HuH-7 (cell line): ENCODE measurements at regions not wholly inside any gene's neighbourhood (a gene's known extent, or its start where the extent isn't known, plus 50 kb on each side); places are given as distances from the start of the nearest gene placed in this dataset.
"Not testable (repeated sequence)": the region's sequence is repeated elsewhere in the genome, so short reads cannot be mapped to it uniquely, and the experiment has no call there.

Experiments used
- DNase-seq: peaks from one replicate; pipeline ENCODE4 v3.0.0; 2011; ENCODE audit warnings: low spot score

- no peak for DNase-seq
Observed at GRCh38 chr10:34957531-34957930, 132.6 kb downstream of the CUL2 start.

- DNase-seq = no peak
Observed at GRCh38 chr10:34956756-34957155, 133.4 kb downstream of the CUL2 start.

DNA sequence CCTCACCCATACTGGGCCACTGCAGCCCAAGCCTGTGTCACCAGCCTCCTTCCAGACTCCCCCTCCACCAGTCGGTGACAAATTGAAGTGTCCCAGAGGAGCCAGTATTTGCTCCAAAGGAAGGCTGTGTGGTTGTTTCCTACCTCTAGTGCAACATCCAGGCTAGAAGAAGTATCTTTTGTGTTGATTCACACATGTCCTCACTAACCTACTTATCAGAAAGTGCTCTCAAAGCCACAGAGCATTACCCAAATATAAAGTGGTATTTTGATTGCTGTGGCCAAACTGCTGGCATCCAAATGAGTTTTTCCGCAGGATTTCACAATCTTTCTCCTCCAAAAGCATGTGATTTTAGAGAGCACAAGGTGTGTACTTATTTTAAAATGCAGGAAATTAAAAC is 134.8 kb downstream of the CUL2 start:
- DNase-seq = no peak

DNA sequence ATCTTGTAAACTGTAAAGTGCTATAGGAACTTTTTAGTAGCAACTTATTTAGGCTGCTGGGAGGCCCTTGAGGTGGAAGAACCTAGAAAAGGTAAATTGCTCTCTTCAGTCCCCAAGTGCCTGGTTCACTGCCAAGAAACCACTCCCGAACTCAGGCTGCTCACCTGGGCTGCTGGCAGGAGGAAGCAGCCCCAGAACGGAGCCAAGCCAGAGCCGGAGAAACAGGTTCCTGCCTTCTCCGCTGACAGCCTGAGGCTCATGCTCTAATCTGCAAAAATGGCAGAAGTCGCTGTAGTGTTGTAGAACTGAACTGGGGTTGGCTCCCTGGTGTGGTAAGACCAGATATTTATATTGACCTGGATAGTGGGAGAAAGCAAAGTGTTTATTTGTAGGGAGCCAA is 136.0 kb downstream of the CUL2 start:
- no peak for DNase-seq

- not testable (repeated sequence) for DNase-seq
Observed at GRCh38 chr10:34951263-34951887, 136.3 kb upstream of the PARD3 start.

DNA sequence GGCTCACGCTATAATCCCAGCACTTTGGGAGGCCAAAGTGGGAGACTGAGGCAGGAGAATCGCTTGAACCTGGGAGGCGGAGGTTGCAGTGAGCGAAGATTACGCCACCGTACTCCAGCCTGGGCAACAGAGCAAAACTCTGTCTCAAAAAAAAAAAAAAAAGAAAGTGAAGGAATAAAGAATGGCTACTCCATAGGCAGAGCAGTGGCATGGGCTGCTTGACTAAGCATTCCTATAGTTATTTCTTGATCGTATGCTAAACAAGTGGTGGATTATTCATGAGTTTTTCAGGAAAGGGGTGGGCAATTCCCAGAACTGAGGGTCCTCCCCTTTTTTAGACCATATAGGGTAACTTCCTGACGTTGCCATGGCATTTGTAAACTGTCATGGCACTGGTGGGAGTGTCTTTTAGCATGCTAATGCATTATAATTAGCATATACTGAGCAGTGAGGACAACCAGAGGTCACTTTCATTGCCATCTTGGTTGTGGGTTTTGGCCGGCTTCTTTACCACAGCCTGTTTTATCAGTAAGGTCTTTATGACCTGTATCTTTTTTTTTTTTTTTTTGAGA is 130.9 kb upstream of the PARD3 start:
- not testable (repeated sequence) for DNase-seq

GRCh38 chr10:34941471-34942357 is 126.6 kb upstream of the PARD3 start:
- DNase-seq = no peak

GRCh38 chr10:34940436-34940835 is 125.3 kb upstream of the PARD3 start:
- no peak for DNase-seq

GRCh38 chr10:34938399-34938670 is 123.2 kb upstream of the PARD3 start:
- DNase-seq = no peak

GRCh38 chr10:34937643-34938398 is 122.7 kb upstream of the PARD3 start:
- DNase-seq = not testable (repeated sequence)

GRCh38 chr10:34936061-34936460 is 121.0 kb upstream of the PARD3 start:
- no peak for DNase-seq

DNA sequence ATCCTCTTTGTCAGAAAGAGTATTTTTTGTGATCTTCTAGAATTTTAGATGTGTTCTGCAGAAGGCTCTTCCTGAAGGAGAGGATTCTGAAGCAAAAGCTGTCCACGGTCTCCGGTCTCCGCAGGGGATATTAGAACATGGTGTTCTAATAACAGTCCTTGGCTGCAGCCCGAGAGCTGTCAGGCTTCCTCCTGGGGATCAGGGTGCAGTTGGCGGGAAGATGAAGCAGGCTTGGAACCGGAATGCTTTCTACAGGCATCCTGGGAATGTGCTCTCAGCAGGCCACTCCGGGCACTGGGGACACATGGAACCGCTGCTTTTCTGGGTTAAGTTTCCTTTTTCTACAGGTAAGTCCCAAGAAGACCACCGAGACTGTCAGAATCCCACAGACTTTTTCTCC is 118.6 kb upstream of the PARD3 start:
- no peak for DNase-seq

GRCh38 chr10:34932235-34932634 is 117.1 kb upstream of the PARD3 start:
- no peak for DNase-seq

GRCh38 chr10:34931216-34931615 is 116.1 kb upstream of the PARD3 start:
- no peak for DNase-seq

DNA sequence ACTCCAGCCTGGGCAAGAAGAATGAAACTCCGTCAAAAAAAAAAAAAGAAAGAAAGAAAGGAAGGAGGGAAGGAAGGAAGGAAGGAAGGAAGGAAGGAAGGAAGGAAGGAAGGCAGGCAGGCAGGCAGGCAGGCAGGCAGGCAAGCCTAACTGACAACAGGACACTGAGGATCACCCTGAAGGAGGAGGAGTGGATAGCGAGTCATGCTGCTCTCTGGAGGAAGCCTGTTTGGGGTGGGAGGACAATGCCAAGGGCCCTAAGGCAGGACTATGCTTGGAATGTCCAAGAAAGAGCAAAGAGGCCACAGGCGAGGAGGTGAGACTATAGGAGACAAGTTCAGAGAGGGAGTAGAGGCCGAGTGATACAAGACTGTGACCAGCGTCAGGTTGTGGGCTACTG is 107.0 kb upstream of the PARD3 start:
- no peak for DNase-seq

- no peak for DNase-seq
Observed at GRCh38 chr10:34920578-34920977, 105.5 kb upstream of the PARD3 start.

DNA sequence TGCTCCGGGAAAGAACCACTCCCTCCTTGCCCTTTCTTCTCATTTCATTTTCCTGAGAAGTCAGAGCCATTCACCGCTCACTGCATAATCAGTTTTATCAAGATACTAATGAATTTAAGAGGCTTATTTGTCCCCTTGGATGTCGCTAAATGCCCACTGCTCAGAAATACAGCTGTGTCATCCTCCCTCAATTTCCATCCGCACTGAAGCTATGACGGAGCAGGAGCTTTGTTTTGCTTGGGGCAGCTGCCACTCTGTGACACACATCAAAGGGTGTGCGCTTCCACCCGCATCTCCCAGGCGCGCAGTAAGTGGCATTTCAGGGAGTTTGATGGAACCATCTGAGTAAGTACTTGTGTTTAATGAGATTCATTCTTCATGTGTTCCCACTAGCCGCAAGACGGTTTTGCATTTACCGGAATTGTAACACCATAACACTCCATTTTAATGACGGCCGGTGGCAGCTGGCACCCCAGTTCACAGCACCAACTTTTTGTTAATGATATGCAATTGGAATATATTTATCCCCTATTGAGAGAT is 103.8 kb upstream of the PARD3 start:
- DNase-seq = no peak

DNA sequence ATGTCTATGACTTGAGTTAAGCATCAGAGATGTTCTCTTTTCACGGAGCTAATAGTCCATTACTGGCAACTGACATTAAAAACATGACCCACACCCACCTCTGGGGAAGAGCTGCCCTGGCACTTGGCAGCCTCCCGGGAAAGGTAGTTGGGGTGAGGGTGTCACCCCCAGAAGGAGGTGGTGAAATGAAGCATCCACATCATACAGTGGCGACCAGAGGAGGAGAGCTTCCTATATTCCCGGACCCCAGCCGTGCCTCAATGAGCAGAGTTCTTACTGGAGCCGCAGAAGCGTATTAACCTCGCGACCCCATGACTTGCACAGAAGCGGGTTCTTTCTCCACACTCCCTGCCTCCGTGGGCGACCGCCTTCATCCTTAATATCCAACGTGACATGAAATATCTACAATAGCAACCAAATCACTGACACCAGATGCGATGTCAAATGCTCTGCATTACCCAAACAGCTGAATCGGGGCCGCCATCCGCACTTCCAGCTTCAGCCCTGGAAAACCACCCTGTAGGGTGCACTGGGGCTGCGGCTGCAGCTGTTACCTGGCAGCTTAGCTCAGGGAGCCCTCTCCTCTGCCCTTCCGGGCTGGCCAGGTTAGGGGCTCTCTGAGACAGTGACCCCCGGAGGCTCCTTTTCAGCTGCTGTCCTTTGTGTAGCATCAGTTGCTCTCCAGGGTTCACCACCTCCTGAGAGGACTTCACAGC is 103.1 kb upstream of the PARD3 start:
- no peak for DNase-seq

DNA sequence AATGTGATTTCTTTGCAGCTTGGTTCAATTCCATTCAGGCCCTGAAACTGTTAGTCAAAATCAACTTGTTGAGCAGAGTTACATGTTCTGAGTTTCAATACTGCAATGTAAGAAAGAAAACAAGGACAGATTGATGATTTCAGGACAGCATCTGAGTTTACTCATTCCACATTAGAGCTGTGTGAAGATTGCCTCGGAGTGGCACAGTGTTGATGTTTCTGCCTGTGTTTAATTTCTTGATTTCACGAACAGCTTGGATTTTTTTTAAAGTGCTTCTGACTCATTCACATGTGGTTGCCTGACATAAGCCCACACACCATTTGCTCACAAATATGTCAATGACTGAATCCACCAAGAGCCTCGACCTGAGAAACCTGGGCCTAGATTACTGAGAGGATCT is 101.2 kb upstream of the PARD3 start:
- DNase-seq = no peak

DNA sequence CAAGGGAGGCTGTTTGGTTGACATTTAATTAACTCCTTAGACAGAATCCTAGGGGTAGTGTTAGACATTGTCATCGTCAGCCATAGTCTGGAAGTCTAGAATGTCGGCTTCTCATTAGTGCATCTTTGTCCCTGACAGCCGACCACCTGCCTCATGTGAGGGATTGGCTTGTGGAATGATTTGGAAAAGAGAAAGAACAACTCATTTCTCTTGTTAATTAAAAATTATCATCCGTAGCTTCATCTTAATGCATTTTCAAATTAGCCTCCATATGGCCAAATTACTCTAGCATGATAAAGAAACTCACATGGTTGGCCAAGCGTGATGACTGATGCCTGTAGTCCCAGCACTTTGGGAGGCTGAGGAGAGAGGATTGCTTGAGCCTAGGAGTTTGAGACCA is 97.7 kb upstream of the PARD3 start:
- no peak for DNase-seq

DNA sequence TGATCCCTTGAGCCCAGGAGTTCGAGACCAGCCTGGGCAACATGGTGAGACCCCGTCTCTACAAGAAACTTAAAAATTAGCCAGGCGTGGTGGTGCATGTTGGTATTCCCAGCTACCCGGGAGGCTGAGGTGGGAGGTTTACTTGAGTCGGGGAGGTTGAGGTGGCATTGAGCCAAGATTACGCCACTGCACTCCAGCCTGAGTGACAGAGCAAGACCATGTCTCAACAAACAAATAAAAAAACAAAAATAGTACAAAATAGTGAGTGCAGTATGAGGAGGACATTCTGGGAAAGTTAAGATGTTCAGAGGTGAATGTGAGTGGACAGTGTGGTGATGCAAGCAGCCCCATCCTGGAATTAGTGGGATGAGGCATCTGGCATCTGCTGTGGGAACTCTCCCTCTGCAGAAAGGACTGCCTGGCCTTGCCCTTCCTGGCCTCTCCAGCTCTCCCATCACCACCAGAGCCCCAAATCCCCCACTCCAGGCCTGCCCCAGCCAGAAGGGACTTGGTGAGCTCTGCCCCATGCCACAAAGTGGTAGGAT is 96.6 kb upstream of the PARD3 start:
- DNase-seq = no peak

GRCh38 chr10:34908481-34908880 is 93.4 kb upstream of the PARD3 start:
- DNase-seq = no peak
